ENCODE measurements at regions not wholly inside any gene's neighbourhood (a gene's known extent, or its start where the extent isn't known, plus 50 kb on each side); places are given as distances from the start of the nearest gene placed in this dataset.

- Histone ChIP-seq H3K4me3 (ENCODE audit: low read length) (no peak overlapping the region), H3K27ac (ENCODE audit: low read length) (no peak overlapping the region), H3K36me3 (ENCODE audit: control insufficient read depth, insufficient read depth, low read length) (no peaks in the 10 kb centered on the region), H3K4me1 (ENCODE audit: control insufficient read depth, insufficient read depth, low read length) (no peaks in the 10 kb centered on the region), H3K9me3 (ENCODE audit: control insufficient read depth, insufficient read depth, low read length) (no peaks in the 10 kb centered on the region), H3K27me3 (ENCODE audit: control insufficient read depth, insufficient read depth, low read length) (no peaks in the 10 kb centered on the region)
- Mint-ChIP-seq H3K27me3 (ENCODE audit: low read depth in 2 of 2) (no peaks in the 10 kb centered on the region), H3K4me1 (no peaks in the 10 kb centered on the region), H3K4me3 (no peak overlapping the region), H3K27ac (no peak overlapping the region), H3K9me3 (peaks cover 0 to 7% of the 10 kb centered on the region in 2 donors), H3K36me3 (no peaks in the 10 kb centered on the region)
- intact Hi-C loops (cut with micrococcal nuclease), result no loop called here
- no peak for DNase-seq
- no peak for TF ChIP-seq CTCF (IDR thresholded peaks at IDR 0.05)
- no peak for ATAC-seq
These were observed 624.2 kb downstream of the NTRK3 start for GRCh38 chr15:87632364-87632763.

GRCh38 chr15:87631775-87632174 lies 624.8 kb downstream of the NTRK3 start:
- ATAC-seq (no peak), DNase-seq (no peak)
- H3K36me3 ChIP-seq (ENCODE audit: control insufficient read depth, insufficient read depth, low read length), result no peaks in the 10 kb centered on the region
- no peak overlapping the region for H3K27ac Mint-ChIP-seq
- 54% methylated on average over 2 of the region's 2 CpGs for whole genome bisulfite sequencing (ENCODE audit: insufficient coverage)
- H3K4me3 ChIP-seq (ENCODE audit: low read length), result no peak overlapping the region
- no peak overlapping the region for H3K27ac ChIP-seq (ENCODE audit: low read length)
- no peaks in the 10 kb centered on the region for H3K27me3 Mint-ChIP-seq (ENCODE audit: low read depth in 2 of 2)
- H3K4me1 Mint-ChIP-seq, result no peaks in the 10 kb centered on the region
- peaks cover 0 to 7% of the 10 kb centered on the region in 2 donors for H3K9me3 Mint-ChIP-seq
- no peaks in the 10 kb centered on the region for H3K27me3 ChIP-seq (ENCODE audit: control insufficient read depth, insufficient read depth, low read length)
- intact Hi-C loops (cut with micrococcal nuclease), result no loop called here
- no peaks in the 10 kb centered on the region for H3K36me3 Mint-ChIP-seq
- H3K9me3 ChIP-seq (ENCODE audit: control insufficient read depth, insufficient read depth, low read length), result no peaks in the 10 kb centered on the region
- TF ChIP-seq CTCF (IDR thresholded peaks at IDR 0.05), result no peak
- no peak overlapping the region for H3K4me3 Mint-ChIP-seq
- no peaks in the 10 kb centered on the region for H3K4me1 ChIP-seq (ENCODE audit: control insufficient read depth, insufficient read depth, low read length)

- no peak overlapping the region for H3K27ac Mint-ChIP-seq
- H3K36me3 Mint-ChIP-seq, result no peaks in the 10 kb centered on the region
- Histone ChIP-seq H3K9me3 (ENCODE audit: control insufficient read depth, insufficient read depth, low read length) (no peaks in the 10 kb centered on the region), H3K36me3 (ENCODE audit: control insufficient read depth, insufficient read depth, low read length) (no peaks in the 10 kb centered on the region), H3K27me3 (ENCODE audit: control insufficient read depth, insufficient read depth, low read length) (no peaks in the 10 kb centered on the region), H3K4me1 (ENCODE audit: control insufficient read depth, insufficient read depth, low read length) (no peaks in the 10 kb centered on the region), H3K4me3 (ENCODE audit: low read length) (no peak overlapping the region), H3K27ac (ENCODE audit: low read length) (no peak overlapping the region)
- H3K27me3 Mint-ChIP-seq (ENCODE audit: low read depth in 2 of 2), result no peaks in the 10 kb centered on the region
- 86% methylated on average over 1 of the region's 1 CpG for WGBS (ENCODE audit: insufficient coverage)
- TF ChIP-seq CTCF (IDR thresholded peaks at IDR 0.05), result no peak
- ATAC-seq (no peak), DNase-seq (no peak)
- H3K4me1 Mint-ChIP-seq, result no peaks in the 10 kb centered on the region
- H3K4me3 Mint-ChIP-seq, result no peak overlapping the region
- peaks cover 0 to 9% of the 10 kb centered on the region in 2 donors for H3K9me3 Mint-ChIP-seq
- intact Hi-C loops (cut with micrococcal nuclease), result no loop called here
These were observed 625.4 kb downstream of the NTRK3 start for GRCh38 chr15:87631093-87631492.

- Histone ChIP-seq H3K36me3 (ENCODE audit: control insufficient read depth, insufficient read depth, low read length) (no peaks in the 10 kb centered on the region), H3K27me3 (ENCODE audit: control insufficient read depth, insufficient read depth, low read length) (no peaks in the 10 kb centered on the region), H3K27ac (ENCODE audit: low read length) (no peak overlapping the region), H3K9me3 (ENCODE audit: control insufficient read depth, insufficient read depth, low read length) (no peaks in the 10 kb centered on the region), H3K4me1 (ENCODE audit: control insufficient read depth, insufficient read depth, low read length) (no peaks in the 10 kb centered on the region), H3K4me3 (ENCODE audit: low read length) (no peak overlapping the region)
- no peak for TF ChIP-seq CTCF (IDR thresholded peaks at IDR 0.05)
- 78% methylated on average over 3 of the region's 3 CpGs for WGBS (ENCODE audit: insufficient coverage)
- no peaks in the 10 kb centered on the region for H3K36me3 Mint-ChIP-seq
- no peak overlapping the region for H3K27ac Mint-ChIP-seq
- no peak for DNase-seq
- H3K9me3 Mint-ChIP-seq, result peaks cover 0 to 8% of the 10 kb centered on the region in 2 donors
- no peak for ATAC-seq
- intact Hi-C loops (cut with micrococcal nuclease), result no loop called here
- no peaks in the 10 kb centered on the region for H3K27me3 Mint-ChIP-seq (ENCODE audit: low read depth in 2 of 2)
- no peak overlapping the region for H3K4me3 Mint-ChIP-seq
- H3K4me1 Mint-ChIP-seq, result no peaks in the 10 kb centered on the region
These were observed 628.2 kb downstream of the NTRK3 start for GRCh38 chr15:87628311-87628710.

Measured in natural killer cell (primary cell).